ENCODE measurements at regions not wholly inside any gene's neighbourhood (a gene's known extent, or its start where the extent isn't known, plus 50 kb on each side); places are given as distances from the start of the nearest gene placed in this dataset.
"Not testable (repeated sequence)": the region's sequence is repeated elsewhere in the genome, so short reads cannot be mapped to it uniquely, and the experiment has no call there.

GRCh38 chr1:60818969-60819701 lies 263.2 kb upstream of the NFIA start:
- DNase-seq (ENCODE audit: low read depth), result no peak

- DNase-seq (ENCODE audit: low read depth), result no peak
Measured at GRCh38 chr1:60813071-60813470, 269.3 kb upstream of the NFIA start.

- no peak for DNase-seq (ENCODE audit: low read depth)
Measured at GRCh38 chr1:60809204-60809980, 273.0 kb upstream of the NFIA start.

- no peak for DNase-seq (ENCODE audit: low read depth)
Measured at GRCh38 chr1:60808676-60809075, 273.7 kb upstream of the NFIA start.

- no peak for DNase-seq (ENCODE audit: low read depth)
Measured at GRCh38 chr1:60802884-60803283, 279.5 kb upstream of the NFIA start.

GRCh38 chr1:60797351-60797750 lies 285.0 kb upstream of the NFIA start:
- DNase-seq (ENCODE audit: low read depth), result no peak

- DNase-seq (ENCODE audit: low read depth), result no peak
Measured at GRCh38 chr1:60791226-60791625, 291.1 kb upstream of the NFIA start.

GRCh38 chr1:60773099-60773498 lies 309.3 kb upstream of the NFIA start:
- not testable (repeated sequence) for DNase-seq (ENCODE audit: low read depth)

- no peak for DNase-seq (ENCODE audit: low read depth)
Measured at GRCh38 chr1:60769082-60769481, 313.3 kb upstream of the NFIA start.

GRCh38 chr1:60765204-60765603 lies 317.2 kb upstream of the NFIA start:
- no peak for DNase-seq (ENCODE audit: low read depth)

- no peak for DNase-seq (ENCODE audit: low read depth)
Measured at GRCh38 chr1:60764489-60764888, 317.9 kb upstream of the NFIA start.

- no peak for DNase-seq (ENCODE audit: low read depth)
Measured at GRCh38 chr1:60763741-60764140, 318.6 kb upstream of the NFIA start.

GRCh38 chr1:60762911-60763310 lies 319.4 kb upstream of the NFIA start:
- DNase-seq (ENCODE audit: low read depth), result no peak

- no peak for DNase-seq (ENCODE audit: low read depth)
Measured at GRCh38 chr1:60762176-60762575, 320.2 kb upstream of the NFIA start.

- no peak for DNase-seq (ENCODE audit: low read depth)
Measured at GRCh38 chr1:60759291-60759690, 323.1 kb upstream of the NFIA start.

GRCh38 chr1:60757485-60757884 lies 324.9 kb upstream of the NFIA start:
- DNase-seq (ENCODE audit: low read depth), result no peak

GRCh38 chr1:60753036-60753900 lies 329.1 kb upstream of the NFIA start:
- no peak for DNase-seq (ENCODE audit: low read depth)

- no peak for DNase-seq (ENCODE audit: low read depth)
Measured at GRCh38 chr1:60751306-60751705, 331.1 kb upstream of the NFIA start.

- no peak for DNase-seq (ENCODE audit: low read depth)
Measured at GRCh38 chr1:60747353-60747752, 335.0 kb upstream of the NFIA start.

GRCh38 chr1:60746278-60746791 lies 336.0 kb upstream of the NFIA start:
- DNase-seq (ENCODE audit: low read depth), result no peak

GRCh38 chr1:60745484-60745883 lies 336.9 kb upstream of the NFIA start:
- DNase-seq (ENCODE audit: low read depth), result no peak

GRCh38 chr1:60742339-60742738 lies 340.0 kb upstream of the NFIA start:
- DNase-seq (ENCODE audit: low read depth), result no peak

All from RPMI7951 (cell line).